Thyroid gland (tissue), 4 donors: ENCODE measurements at regions not wholly inside any gene's neighbourhood (a gene's known extent, or its start where the extent isn't known, plus 50 kb on each side); places are given as distances from the start of the nearest gene placed in this dataset.

ENCODE experiments used
- POLR2A ChIP-seq, 2 donors: fragments of 450-650 bp; IDR thresholded peaks; one replicate each; pipeline ENCODE4 v1.6.1; 2017; ENCODE audit warnings: antibody characterized with exemption in 2 of 2, mild to moderate bottlenecking in 2 of 2, moderate library complexity in 1 of 2
- TF ChIP-seq, protein P1 (sequence below), 6 experiments: fragments of 200-600 bp in 3 of 6; fragments of 450-650 bp in 3 of 6; sonication (generic) in 3 of 6; IDR thresholded peaks; one replicate each; pipeline ENCODE4 v1.5.1; 2016 to 2019; ENCODE audit warnings: antibody characterized with exemption in 6 of 6, mild to moderate bottlenecking in 2 of 6, inconsistent platforms in 1 of 6, moderate library complexity in 1 of 6

DNA sequence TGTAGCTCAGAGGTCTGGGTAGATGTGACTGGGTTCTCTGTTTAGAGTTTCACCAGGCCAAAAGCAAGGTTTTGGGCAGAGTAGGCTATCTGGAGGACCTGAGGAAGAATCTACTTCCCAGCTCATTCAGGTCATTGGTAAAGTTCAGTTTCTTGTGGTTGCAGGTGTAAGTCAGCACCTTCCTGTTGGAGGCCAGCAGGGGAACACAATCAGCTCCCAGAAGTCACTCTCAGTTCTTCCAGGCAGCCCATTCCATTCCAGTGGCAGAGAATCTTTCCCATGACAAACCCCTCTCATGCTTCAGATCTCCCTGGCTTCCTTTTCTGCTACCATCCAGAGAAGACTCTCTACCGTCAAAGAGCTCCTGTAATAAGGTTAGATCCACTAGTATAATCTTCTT is 176.2 kb upstream of the UFM1 start:
- TF ChIP-seq, protein P1, sequence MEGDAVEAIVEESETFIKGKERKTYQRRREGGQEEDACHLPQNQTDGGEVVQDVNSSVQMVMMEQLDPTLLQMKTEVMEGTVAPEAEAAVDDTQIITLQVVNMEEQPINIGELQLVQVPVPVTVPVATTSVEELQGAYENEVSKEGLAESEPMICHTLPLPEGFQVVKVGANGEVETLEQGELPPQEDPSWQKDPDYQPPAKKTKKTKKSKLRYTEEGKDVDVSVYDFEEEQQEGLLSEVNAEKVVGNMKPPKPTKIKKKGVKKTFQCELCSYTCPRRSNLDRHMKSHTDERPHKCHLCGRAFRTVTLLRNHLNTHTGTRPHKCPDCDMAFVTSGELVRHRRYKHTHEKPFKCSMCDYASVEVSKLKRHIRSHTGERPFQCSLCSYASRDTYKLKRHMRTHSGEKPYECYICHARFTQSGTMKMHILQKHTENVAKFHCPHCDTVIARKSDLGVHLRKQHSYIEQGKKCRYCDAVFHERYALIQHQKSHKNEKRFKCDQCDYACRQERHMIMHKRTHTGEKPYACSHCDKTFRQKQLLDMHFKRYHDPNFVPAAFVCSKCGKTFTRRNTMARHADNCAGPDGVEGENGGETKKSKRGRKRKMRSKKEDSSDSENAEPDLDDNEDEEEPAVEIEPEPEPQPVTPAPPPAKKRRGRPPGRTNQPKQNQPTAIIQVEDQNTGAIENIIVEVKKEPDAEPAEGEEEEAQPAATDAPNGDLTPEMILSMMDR (IDR thresholded peaks at IDR 0.05) = no peak
- no peak for TF ChIP-seq POLR2A (IDR thresholded peaks at IDR 0.05)
